ENCODE measurements at regions not wholly inside any gene's neighbourhood (a gene's known extent, or its start where the extent isn't known, plus 50 kb on each side); places are given as distances from the start of the nearest gene placed in this dataset.
"Not testable (repeated sequence)": the region's sequence is repeated elsewhere in the genome, so short reads cannot be mapped to it uniquely, and the experiment has no call there.

GRCh38 chr10:52484206-52485065, 170.4 kb downstream of the DKK1 start:
- no peak for DNase-seq

- no peak for DNase-seq
Measured at GRCh38 chr10:52485462-52485861, 171.4 kb downstream of the DKK1 start.

DNA sequence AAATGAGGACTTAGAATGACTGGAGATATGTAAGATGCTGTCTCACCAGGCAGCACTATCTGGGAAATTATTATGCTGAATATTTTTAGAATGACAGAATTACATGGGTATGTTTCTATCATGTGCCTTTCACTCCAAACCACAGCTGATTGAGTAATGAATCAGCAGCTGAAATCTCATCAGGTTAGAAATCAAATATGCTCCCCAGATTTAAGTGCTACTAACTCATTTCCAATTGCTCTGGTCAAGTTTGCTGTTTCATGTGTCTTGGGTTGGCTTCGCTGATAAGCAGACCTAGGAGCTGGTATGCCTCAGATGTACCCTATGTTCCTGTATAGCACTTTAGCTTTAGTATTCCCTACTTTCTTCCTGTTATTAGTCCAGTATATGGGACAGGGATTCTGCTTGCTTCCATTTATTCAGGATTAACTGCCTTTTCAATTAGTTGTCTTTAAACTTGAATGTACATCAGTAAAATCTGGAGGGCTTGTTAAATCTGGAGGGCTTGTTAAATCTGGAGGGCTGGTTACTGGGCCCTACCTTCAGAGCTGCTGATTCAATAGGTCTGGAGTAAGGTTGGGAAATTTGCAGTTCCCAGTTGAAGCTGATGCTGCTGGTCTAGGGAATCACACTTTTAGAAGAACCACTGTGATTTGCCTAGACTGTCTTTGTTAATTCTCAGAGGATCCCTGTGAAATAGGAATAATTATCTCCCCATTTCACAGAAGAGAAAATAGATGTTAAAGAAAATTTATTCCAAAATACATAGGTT, 172.9 kb downstream of the DKK1 start:
- DNase-seq = no peak

- DNase-seq = no peak
Measured at GRCh38 chr10:52488606-52489485, 174.8 kb downstream of the DKK1 start.

DNA sequence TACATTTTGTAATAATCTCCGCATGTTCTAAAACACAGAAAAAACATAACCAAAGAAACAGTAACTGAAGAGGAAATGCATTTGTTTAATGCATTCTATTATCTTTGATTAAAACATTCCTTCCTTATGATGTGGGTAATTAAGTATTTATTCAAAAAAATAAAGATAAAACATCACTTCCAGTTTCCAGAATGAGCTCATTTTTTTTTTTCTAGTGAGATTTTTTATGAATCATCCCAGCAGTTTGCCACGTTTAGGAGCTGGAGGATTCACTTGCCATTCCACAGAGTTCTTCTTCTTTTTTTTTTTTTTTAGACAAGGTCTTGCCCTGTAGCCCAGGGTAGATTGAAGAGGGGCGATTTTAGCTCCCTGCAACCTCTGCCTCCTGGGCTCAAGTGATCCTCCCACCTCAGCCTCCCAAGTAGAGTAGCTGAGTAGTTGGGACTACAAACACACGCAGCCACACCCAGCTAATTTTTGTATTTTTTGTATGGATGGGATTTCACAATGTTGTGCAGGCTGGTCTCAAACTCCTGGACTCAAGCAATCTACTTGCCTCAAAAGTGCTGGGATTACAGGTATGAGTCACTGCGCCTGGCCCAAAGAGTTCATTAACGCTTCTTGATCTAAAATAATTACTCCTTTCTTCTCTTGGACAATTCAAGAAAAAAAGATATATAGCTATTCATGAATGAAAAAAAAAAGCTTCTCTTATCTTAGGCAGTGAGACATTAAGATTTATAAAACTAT, 177.3 kb downstream of the DKK1 start:
- no peak for DNase-seq

- no peak for DNase-seq
Measured at GRCh38 chr10:52499281-52499680, 185.2 kb downstream of the DKK1 start.

DNA sequence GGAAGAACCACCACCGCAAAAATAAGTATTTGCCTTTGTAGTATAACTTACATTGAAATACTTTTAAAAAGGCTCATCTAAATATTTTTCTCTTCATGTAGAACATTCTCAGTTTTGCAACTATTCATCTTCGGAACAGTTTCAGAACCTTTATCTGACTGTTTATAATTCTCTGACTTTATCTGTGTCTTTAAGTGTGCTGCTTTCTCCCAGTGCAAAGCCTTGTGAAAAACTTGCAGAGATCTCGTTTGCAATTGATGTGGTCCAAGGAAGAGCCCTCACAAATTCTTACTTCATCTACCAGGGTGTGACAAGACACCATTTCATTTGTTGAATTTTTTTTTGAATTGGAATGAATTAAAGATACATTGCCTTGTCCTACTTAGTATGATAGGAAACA, 186.4 kb downstream of the DKK1 start:
- no peak for DNase-seq

DNA sequence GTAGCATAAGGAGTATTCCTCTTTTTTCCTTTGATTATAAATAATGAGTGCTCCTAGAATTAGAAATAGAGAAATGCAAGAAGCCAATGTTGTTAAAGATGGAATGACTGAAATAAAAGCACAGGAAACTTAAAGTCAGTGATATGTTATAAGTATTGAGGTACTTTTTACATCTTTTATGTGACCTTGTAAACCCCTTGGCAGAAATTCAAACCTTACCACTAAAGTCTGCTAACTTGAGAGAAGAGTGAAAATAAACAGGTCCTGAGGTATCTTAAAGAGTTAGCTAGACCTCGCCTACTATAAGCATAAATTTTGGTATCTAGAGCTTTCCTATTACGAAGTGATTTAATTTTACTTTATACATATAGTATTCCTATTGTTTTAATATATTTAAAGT, 188.2 kb downstream of the DKK1 start:
- no peak for DNase-seq

- DNase-seq = not testable (repeated sequence)
Measured at GRCh38 chr10:52505341-52505740, 191.3 kb downstream of the DKK1 start.

DNA sequence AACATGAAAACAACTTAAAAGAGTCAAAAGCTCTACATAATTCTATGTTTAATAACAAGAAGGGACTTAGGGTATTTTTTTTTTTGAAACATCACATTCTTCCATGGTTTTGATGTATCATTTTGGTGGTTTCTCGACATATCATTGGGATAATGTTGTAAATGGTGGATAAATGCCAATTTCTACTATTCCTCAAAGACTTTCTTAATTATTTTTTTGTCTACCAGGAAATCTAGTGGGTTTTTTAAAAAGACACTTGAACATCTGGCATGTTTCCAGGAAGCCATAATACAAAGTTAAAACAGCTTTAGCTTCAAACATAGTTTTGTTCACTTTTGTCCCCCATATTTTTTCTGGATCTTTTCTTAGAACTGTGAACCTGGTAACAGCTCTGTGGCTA, 200.4 kb downstream of the DKK1 start:
- DNase-seq = no peak

DNA sequence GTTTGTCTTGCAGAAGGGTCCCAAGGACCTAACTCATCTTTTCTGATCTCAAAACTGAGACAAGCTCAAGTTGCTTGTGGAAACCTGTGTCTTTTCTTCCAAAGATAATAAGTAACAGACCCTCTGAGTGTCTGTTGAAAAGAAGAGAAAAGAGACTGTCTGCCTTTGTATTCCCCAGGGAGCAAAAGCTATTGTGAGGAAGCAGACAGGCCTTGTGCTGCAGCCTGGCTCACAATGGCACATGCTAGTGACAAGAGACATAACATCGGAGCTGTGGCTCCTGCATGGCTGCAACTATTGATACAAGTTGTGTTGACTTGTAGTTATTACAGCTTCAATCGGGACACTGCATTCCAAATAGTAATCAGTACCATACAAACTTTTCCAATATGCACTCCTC, 202.9 kb downstream of the DKK1 start:
- DNase-seq = no peak

DNA sequence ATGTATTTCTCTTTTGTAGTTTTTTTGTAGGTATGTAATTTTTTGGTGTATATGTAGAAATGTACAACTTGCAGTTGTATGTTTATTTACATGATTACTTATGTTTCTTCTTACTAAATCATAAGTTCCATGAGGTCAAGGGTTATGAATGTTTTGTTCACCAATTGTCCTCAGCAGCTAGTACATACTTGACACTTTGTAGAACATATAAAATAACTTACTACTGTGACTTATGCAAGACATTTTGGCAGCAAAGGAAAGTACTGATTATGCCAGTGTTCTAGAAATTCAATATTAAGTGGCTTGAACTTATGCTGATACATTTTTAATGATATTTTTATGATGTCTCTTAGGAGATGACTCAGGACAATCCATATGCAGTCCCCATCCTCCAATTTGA, 209.6 kb downstream of the DKK1 start:
- no peak for DNase-seq

DNA sequence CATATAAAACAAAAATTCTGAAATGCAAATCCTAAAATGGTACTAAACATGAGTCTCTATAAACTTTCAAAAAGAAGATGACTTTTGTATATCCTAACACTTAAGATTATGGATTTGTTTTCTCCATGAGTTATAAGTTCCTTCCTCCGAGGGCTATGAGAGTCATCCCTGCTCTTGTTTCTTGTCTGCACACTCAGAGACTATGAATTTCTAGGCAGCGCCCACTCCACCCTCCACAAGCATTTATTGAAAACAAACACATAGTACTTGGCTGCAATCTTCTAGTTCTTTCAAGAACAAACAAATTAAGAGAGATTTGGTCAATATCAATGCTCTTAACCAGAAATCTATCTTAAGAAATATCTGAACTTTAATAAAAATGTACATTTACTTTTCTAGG, 211.7 kb downstream of the DKK1 start:
- no peak for DNase-seq

DNA sequence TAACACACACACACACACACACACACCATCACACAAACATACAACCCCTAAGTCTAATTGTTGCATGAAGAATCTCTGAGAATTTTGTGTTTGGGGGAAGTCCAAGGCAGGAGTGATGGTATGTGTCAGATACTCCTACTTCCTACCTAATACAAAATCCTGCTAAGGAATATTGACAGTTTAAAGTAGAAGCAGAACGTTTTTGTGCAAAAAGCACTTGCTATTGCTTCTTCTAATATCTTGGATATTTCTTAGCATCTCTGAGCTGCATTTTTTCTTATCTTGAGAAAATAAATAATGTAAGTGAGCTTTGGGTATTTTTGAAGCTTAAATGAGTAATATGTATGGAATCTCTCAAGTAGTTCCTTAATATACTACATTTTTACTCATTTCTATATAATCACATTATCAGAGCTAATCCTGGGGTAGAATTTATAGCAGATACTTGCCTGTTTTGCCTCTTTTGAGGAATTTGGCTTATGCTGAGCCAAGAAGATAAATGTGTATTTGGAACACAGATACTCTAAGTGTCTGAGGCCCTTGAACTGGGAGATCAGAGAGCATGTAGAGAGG, 212.3 kb downstream of the DKK1 start:
- no peak for DNase-seq

DNA sequence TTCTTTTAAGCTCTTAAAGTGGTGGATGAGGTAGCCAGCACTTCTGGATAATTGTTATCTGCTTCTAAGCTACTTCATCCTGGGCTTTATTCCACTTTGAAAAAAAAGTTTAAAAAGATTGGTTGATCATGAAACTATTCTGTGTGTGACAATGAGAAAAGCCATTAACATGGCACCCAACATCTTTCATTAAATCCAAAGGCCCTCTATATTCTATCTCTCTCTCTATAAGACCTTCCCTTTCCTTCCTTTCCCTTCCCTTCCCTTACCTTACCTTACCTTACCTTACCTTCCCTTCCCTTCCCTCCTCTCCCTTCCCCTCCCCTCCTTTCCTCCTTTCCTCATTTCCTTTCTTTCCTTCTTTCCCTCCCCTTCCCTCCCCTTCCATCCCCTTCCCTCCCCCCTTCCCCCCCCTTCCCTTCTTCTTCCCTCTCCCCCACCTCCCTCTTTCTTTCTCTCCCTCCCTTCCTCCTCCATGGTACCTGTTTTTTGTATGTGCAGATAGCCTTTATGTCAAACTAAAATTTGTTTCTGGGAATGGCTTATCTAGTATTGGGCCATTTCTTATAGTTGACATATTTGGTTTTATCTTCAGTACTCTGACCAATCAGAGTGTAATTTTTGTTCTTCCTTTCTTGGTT, 218.7 kb downstream of the DKK1 start:
- DNase-seq = no peak

DNA sequence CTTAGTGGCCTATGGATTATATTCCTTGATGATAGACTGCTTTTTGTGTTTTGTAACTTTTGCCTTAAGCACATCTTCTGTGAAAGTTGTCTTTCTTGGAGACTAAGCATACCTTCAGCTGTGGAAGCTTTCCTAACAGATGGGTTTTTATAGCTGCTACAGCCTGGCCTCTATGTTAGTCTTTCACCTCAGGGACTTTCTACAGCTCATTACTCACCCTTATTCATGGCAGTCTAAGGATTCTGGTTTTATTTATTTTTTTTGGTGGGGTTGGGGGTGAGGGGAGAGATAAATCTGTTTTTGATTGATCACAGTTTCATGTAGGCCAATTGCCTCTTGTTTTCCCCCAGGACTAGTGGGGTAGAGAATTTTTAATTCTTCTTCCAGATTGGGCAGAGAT, 219.9 kb downstream of the DKK1 start:
- DNase-seq = no peak

DNA sequence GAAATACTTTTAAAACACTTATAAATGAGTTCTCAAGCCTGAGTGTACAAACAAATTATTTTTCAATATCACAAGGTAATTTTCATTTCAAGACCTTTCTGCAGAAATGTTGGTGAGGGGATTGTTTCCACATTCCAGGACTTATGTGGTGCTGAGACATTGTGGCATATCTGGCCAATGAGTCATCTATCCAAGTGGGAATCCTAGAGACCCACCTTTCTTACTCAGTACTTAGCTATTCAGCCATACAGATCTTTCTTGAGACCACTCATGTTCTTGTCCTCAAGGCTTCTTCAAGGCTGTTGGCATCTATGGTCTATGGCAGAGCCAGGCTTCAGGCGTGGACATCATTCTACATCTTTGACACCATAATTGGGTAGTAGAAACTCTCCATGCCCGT, 225.4 kb downstream of the DKK1 start:
- no peak for DNase-seq

GRCh38 chr10:52540479-52540984, 226.5 kb downstream of the DKK1 start:
- DNase-seq = no peak

DNA sequence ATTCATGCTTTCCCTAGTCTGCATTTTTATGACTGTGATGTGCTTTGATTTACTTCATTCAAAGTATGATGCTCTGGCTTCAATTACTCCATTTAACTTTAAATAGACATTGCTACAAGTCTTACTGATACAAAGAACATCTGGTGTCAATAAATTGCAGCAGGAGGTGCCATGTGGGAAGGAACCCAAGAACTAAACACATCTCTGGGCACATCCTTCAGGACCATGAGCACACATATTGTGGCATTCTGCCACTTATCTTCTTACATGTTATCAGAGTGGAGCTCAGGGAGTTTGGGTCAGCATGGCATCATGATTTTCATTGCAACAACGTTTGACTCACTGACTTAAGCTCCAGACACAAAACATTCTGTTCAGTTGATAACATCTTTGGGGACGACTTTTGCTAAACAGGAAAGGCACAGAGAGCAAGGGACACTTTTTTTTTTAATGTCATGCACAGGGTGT, 227.0 kb downstream of the DKK1 start:
- DNase-seq = no peak

GRCh38 chr10:52542906-52543305, 228.8 kb downstream of the DKK1 start:
- no peak for DNase-seq

DNA sequence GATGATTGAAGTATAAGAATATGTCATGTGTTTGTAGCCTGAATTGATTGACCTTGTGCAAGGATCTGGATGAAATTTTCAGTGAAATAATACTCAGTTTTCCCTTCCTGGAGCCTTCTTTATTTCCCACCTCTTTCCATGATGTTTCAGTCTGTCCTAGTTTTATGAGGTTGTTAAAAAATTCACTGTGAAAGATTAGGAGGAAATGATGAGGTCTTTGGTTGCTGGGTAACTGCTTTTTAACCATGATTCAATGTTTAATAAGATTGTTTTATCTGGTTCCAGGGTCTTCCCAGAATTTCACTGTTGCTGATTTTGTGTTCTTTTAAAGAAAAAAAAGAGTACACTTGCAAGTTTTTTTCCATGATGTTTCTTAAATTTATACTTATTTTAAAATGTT, 221.5 kb downstream of the MBL2 start:
- no peak for DNase-seq
